ENCODE measurements at regions not wholly inside any gene's neighbourhood (a gene's known extent, or its start where the extent isn't known, plus 50 kb on each side); places are given as distances from the start of the nearest gene placed in this dataset.
"Not testable (repeated sequence)": the region's sequence is repeated elsewhere in the genome, so short reads cannot be mapped to it uniquely, and the experiment has no call there.

GRCh38 chr4:112708772-112709171 is 71.8 kb downstream of the LARP7 start:
- DNase-seq = no peak

- no peak for DNase-seq
Observed at GRCh38 chr4:112714922-112715901, 78.3 kb downstream of the LARP7 start.

- no peak for DNase-seq
Observed at GRCh38 chr4:112717856-112718255, 80.9 kb downstream of the LARP7 start.

- DNase-seq = no peak
Observed at GRCh38 chr4:112721627-112722026, 84.7 kb downstream of the LARP7 start.

DNA sequence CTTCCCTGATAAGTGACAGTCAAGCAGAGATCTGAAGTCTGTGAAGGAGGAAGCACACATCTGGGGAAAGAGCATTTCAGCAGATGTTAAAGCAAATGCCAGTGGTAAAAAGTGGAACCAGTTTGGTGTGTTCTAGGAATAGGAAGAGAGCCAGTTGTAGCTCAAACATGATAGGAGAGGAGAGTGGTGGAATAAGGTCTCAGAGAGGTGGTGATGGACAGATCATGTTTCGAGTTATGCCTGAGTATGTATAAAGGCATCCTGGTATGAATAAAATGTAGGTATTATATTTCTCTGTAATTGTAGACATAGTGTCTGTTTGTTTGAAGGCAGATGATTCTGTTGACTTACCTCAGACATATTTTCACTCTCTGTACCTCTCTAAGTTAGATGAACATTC is 89.1 kb downstream of the LARP7 start:
- no peak for DNase-seq

- not testable (repeated sequence) for DNase-seq
Observed at GRCh38 chr4:112727728-112728127, 90.8 kb downstream of the LARP7 start.

DNA sequence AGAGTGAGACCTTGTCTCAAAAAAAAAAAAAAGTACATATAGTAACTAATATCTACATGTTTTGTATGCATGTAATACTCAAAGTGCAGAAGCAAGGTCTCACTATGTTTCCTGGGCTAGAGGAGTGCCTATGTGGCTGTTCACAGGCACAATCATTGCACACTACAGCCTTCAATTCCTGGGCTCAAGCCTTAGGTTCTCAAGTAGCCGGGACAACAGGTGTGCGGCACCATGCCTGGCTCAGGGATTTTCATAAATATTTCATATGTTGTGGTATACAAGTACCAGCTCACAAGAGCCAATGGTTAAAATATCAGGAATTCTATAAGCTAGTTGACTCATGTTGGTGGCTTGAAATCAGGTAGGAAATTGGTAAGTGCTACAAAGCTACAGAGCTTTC is 94.8 kb downstream of the LARP7 start:
- no peak for DNase-seq

GRCh38 chr4:112732142-112732541 is 95.2 kb downstream of the LARP7 start:
- DNase-seq = no peak

GRCh38 chr4:112735474-112735951 is 98.6 kb downstream of the LARP7 start:
- no peak for DNase-seq

DNA sequence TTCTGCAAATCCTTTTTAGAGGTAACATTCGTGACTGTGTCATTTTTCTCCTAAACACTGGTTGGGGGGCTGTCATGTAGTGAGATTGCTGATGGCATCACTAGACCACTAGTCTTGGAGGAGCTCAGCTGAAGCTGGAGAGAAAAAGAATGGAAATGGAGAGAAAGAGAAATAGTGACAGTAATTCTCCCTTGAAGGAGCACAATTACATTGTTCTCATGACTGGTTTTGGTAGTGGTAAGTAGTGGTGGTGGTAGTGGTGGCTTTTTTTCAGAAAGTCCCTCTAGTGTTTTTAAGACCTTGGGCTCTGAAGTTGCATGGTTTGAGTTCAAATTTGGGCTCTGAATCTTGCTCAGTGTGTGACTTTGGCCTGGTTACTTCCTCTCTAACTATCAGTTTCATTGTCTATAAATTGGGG is 99.8 kb downstream of the LARP7 start:
- no peak for DNase-seq

DNA sequence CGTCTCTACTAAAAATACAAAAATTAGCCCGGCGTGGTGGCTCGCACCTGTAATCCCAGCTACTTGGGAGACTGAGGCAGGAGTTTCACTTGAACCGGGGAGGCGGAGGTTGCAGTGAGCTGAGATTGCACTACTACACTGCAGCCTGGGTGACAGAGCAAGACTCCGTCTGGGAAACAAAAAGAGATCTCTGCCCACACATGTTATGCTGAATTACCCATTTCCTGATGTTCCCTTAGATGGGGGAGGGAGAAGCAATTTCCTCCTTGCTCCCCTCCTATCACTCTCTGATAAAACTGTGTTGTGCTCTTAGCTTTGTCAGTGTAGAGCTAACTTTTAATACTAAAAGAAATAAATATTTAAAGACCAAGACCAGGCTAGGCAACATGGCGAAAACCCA is 102.5 kb downstream of the LARP7 start:
- no peak for DNase-seq

GRCh38 chr4:112747036-112747435 is 110.1 kb downstream of the LARP7 start:
- DNase-seq = no peak

GRCh38 chr4:112748352-112748878 is 111.5 kb downstream of the LARP7 start:
- no peak for DNase-seq

DNA sequence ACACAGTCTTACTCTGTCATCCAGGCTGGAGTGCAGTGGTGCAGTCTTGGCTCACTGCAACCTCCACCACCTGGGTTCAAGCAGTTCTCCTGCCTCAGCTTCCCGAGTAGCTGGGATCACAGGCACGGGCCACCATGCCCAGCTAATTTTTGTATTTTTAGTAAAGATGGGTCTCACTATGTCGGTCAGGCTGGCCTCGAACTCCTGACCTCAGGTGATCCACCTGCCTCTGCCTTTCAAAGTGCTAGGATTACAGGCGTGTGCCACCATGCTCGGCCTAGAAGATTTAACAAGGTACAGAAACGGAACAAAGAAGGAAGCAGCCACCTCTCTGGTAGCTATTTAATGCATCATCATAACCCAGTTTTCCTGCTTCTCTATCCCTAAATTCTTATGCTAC is 113.8 kb downstream of the LARP7 start:
- not testable (repeated sequence) for DNase-seq

DNA sequence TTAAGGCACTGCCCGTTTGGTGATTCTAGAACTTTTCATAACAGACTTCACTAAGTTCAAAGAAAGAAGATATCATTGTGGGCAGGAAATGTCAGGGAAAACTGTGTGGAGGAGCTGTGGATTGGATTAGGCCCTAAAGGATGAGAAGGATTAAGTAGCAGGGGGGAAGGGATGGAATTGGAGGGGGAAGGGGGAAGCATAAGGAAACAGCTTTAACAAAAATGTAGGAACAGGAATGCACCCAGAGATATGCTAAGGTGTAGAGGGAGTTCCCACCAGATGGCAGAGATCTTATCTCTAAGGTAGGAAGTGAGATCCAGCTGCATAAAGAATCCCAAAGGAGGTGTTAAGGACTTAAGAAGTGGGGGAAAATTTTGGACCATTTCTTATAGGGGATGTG is 114.5 kb downstream of the LARP7 start:
- no peak for DNase-seq

DNA sequence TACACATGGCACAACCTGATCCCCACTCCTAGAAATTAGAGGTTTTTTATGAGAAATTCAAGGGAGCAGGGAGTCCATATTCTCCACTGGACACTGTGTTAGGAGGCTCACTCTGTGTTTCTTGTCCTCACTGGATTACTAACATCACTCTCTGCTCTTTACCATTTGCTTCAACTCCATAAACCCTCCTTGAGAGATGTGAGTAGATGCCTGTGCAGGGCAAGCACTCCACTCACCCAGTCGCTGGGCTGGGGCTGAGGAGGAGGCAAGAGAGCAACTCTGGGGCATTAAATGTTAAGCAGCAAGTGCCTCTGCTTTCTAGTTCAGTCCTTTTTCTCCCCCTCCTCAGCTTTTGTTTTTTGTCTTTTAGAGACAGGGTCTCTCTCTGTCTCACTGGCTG is 115.1 kb downstream of the LARP7 start:
- DNase-seq = no peak

GRCh38 chr4:112752510-112752909 is 115.6 kb downstream of the LARP7 start:
- DNase-seq = no peak

- no peak for DNase-seq
Observed at GRCh38 chr4:112753333-112753732, 116.4 kb downstream of the LARP7 start.

- DNase-seq = no peak
Observed at GRCh38 chr4:112759313-112759712, 122.4 kb downstream of the LARP7 start.

GRCh38 chr4:112765317-112765974 is 128.5 kb downstream of the LARP7 start:
- DNase-seq = no peak

- peak; percentile 29 for DNase-seq
Observed at GRCh38 chr4:112766422-112766821, 129.5 kb downstream of the LARP7 start.

DNA sequence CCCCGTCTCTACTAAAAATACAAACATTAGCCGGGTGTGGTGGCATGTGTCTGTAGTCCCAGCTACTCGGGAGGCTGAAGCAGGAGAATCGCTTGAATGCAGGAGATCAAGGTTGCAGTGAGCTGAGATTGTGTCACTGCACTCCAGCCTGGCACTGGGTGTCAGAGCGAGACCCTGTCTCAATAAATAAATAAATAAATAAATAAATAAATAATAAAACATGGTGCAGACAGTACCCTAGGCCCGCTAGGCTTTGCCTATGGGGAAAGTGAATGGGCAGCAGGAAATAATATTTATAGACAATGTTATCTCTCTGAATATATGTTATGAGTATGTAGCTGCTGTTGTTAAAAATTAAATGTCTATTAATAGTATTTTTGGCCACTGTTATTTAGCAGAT is 130.4 kb downstream of the LARP7 start:
- DNase-seq = no peak

DNA sequence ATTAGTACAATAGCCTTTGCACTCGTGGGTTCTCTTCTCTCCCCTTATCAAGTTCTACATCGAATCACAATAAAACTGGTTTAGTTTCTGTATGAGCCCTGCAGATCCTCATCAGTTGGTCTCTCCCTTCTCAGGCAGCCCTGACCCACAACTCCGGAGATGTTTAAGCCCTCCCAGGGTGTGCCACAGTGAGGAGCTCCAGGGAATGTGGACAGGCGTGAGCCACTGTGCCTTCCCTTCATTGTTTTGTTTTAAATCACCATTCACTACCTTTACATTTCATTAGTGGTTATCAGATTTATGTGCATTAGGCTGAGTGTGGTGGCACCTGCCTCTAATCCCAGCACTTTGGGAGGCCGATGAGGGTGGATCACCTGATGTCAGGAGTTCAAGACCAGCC is 133.2 kb downstream of the LARP7 start:
- DNase-seq = no peak

DNA sequence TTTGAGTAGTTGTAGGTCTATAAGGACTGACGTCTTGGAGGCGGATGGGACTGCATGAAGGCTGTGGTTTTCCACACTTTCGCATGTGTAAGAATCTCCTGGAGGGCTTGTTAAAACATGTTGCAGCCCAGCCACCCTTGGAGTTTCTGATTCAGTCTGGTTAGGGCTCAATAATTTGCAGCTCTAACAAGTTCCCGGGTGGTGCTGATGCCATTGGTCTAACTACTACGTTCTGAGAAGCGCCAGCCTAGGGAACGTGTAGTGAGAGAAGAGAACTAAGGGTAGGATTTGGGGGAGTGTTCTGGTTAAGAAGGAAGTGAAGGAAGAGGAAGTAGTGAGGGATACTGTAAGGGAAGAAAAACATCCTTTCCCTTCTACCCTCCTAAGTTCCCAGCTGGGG is 138.9 kb downstream of the LARP7 start:
- DNase-seq = no peak
